BJ (cell line): ENCODE measurements at regions not wholly inside any gene's neighbourhood (a gene's known extent, or its start where the extent isn't known, plus 50 kb on each side); places are given as distances from the start of the nearest gene placed in this dataset.

Experiments
- CTCF ChIA-PET: fragments of 350-600 bp; formaldehyde crosslinking; extraction: SDS; loops from one replicate; lab custom pipeline; 2021; ENCODE audit warnings: antibody characterized with exemption, inconsistent platforms; lab: Yijun Ruan, JAX
- POLR2A ChIA-PET: fragments of 300-600 bp; sonication (Branson Sonifier 250); formaldehyde crosslinking; extraction: SDS; loops from one replicate; lab custom pipeline; 2021; ENCODE audit warnings: antibody characterized with exemption; lab: Charles Lee
- DNase-seq: peaks from one replicate; pipeline ENCODE4 v3.0.0-alpha.2; 2011; ENCODE audit warnings: low read depth
- H3K27me3 ChIP-seq: 2 replicates; pipeline ENCODE4 v1.6.0; 2011; ENCODE audit warnings: low read length; ENCODE audit not compliant: control insufficient read depth, insufficient read depth
- H3K36me3 ChIP-seq: 2 replicates; pipeline ENCODE4 v1.5.1; 2011; ENCODE audit warnings: low read length; ENCODE audit not compliant: control insufficient read depth, insufficient read depth
- H3K4me3 ChIP-seq: 2 replicates; pipeline ENCODE4 v1.5.1; 2011; ENCODE audit warnings: low read depth, mild to moderate bottlenecking, control low read depth, low read length
- CTCF ChIP-seq: IDR thresholded peaks from 2 replicates; pipeline ENCODE4 v1.5.1; 2011; ENCODE audit warnings: low read depth, mild to moderate bottlenecking, control low read depth, inconsistent platforms, low read length, moderate library complexity; ENCODE audit not compliant: insufficient read depth

GRCh38 chr5:136666970-136667620 lies 301.8 kb upstream of the TRPC7 start:
- ChIA-PET POLR2A (no interaction called here), CTCF (no interaction called here)
- TF ChIP-seq CTCF: no peak
- H3K4me3 ChIP-seq: no peak overlapping the region
- H3K27me3 ChIP-seq: no peaks in the 10 kb centered on the region
- no peak for DNase-seq
- no peaks in the 10 kb centered on the region for H3K36me3 ChIP-seq

GRCh38 chr5:136665331-136665730 lies 300.0 kb upstream of the TRPC7 start:
- CTCF ChIA-PET: no interaction called here

GRCh38 chr5:136661026-136661425 lies 295.7 kb upstream of the TRPC7 start:
- no peaks in the 10 kb centered on the region for H3K36me3 ChIP-seq
- POLR2A ChIA-PET: no interaction called here
- no peaks in the 10 kb centered on the region for H3K27me3 ChIP-seq
- TF ChIP-seq CTCF: no peak
- DNase-seq: no peak
- CTCF ChIA-PET: interaction anchor here (1.1 kb wide), 1 partner anchor 23 kb away, joined by 5 read pairs; no protein-coding TSS in a partner anchor
- H3K4me3 ChIP-seq: no peak overlapping the region

More at GRCh38 chr5:136665331-136665730, 300.0 kb upstream of the TRPC7 start:
- Histone ChIP-seq H3K4me3 (no peak overlapping the region), H3K36me3 (no peaks in the 10 kb centered on the region), H3K27me3 (no peaks in the 10 kb centered on the region)
- TF ChIP-seq CTCF: no peak
- POLR2A ChIA-PET: no interaction called here
- no peak for DNase-seq

- POLR2A ChIA-PET: no interaction called here
- no peak overlapping the region for H3K4me3 ChIP-seq
- no peak for TF ChIP-seq CTCF
- CTCF ChIA-PET: interaction anchor here (0.6 to 0.7 kb wide), 2 partner anchors 15 to 26 kb away, joined by 3 read pairs; no protein-coding TSS in a partner anchor
- no peaks in the 10 kb centered on the region for H3K36me3 ChIP-seq
- H3K27me3 ChIP-seq: no peaks in the 10 kb centered on the region
- no peak for DNase-seq
These were observed 291.5 kb upstream of the TRPC7 start for GRCh38 chr5:136656811-136657210.

GRCh38 chr5:136655468-136655867 lies 290.1 kb upstream of the TRPC7 start:
- ChIA-PET POLR2A (no interaction called here), CTCF (no interaction called here)
- Histone ChIP-seq H3K4me3 (no peak overlapping the region), H3K27me3 (no peaks in the 10 kb centered on the region), H3K36me3 (no peaks in the 10 kb centered on the region)
- peak; percentile 9 for DNase-seq
- TF ChIP-seq CTCF: no peak
